HL-60 (cell line): ENCODE measurements at regions not wholly inside any gene's neighbourhood (a gene's known extent, or its start where the extent isn't known, plus 50 kb on each side); places are given as distances from the start of the nearest gene placed in this dataset.

Source experiments
- CTCF ChIP-seq: IDR thresholded peaks from one replicate; pipeline ENCODE4 v1.5.1; 2011; ENCODE audit warnings: low read length, control low read depth, inconsistent platforms; ENCODE audit not compliant: insufficient read depth
- POLR2AphosphoS5 ChIP-seq: IDR thresholded peaks from 2 replicates; pipeline ENCODE4 v1.6.1; 2012; ENCODE audit warnings: low read depth

DNA sequence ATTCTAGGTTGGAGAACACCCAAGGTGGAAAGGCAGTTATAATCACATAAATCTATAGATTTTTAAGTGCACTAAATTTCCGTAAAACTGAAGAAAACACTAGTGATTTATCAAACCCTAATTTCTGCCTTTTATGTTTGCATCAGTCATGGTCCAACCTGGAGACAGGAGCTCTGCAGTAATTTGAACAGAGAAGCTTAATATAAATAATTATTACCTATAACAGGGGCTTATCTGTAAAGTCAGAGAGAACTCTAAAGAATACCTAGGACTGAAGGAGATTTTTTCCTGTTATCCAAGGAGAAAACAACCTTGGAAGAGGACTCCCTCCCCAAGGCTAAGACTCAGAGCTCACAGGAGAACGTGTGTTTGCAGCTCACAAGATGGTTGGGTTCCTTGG is 95.1 kb downstream of the MPP7 start:
- TF ChIP-seq CTCF (no peak), POLR2AphosphoS5 (no peak)
